ENCODE measurements at regions not wholly inside any gene's neighbourhood (a gene's known extent, or its start where the extent isn't known, plus 50 kb on each side); places are given as distances from the start of the nearest gene placed in this dataset.
A peak's percentile ranks its signal among the peaks of the same experiment; 100 is the strongest.
"Not testable (repeated sequence)": the region's sequence is repeated elsewhere in the genome, so short reads cannot be mapped to it uniquely, and the experiment has no call there.

- no peaks in the 10 kb centered on the region for H3K9me3 Mint-ChIP-seq (ENCODE audit: unreplicated experiment)
- DNase-seq (ENCODE audit: unreplicated experiment), result no peak
- H3K36me3 Mint-ChIP-seq (ENCODE audit: insufficient read depth, unreplicated experiment), result no peaks in the 10 kb centered on the region
- no peaks in the 10 kb centered on the region for H3K27me3 Mint-ChIP-seq (ENCODE audit: insufficient read depth, unreplicated experiment)
- H3K4me3 Mint-ChIP-seq (ENCODE audit: unreplicated experiment), result no peak overlapping the region
- POLR2A ChIA-PET, result interaction anchor here (0.7 kb wide), 1 partner anchor 25 kb away, joined by 4 read pairs; no protein-coding TSS in a partner anchor
- TF ChIP-seq CTCF (IDR thresholded peaks at IDR 0.05; ENCODE audit: unreplicated experiment), result no peak
- no TSS peak for BruUV-seq (replicated peaks)
- intact Hi-C loops (cut with micrococcal nuclease), result no loop called here
- no peak overlapping the region for H3K27ac Mint-ChIP-seq (ENCODE audit: low read depth, unreplicated experiment)
- H3K4me1 Mint-ChIP-seq (ENCODE audit: insufficient read depth, unreplicated experiment), result peaks cover 7% of the 10 kb centered on the region
- CTCF ChIA-PET, result interaction anchor here (5.2 kb wide), 1 partner anchor 45 kb away, joined by 20 read pairs; no protein-coding TSS in a partner anchor
Measured at GRCh38 chr10:63675171-63675570, 154.0 kb downstream of the REEP3 start.

- TF ChIP-seq CTCF (IDR thresholded peaks at IDR 0.05; ENCODE audit: unreplicated experiment), result no peak
- POLR2A ChIA-PET, result interaction anchor here (0.6 to 1.0 kb wide), 2 partner anchors 30 to 108 kb away, joined by 3 read pairs; no protein-coding TSS in a partner anchor
- no peaks in the 10 kb centered on the region for H3K36me3 Mint-ChIP-seq (ENCODE audit: insufficient read depth, unreplicated experiment)
Measured at GRCh38 chr10:63677001-63677400, 155.8 kb downstream of the REEP3 start.

GRCh38 chr10:63680545-63680944 is 159.3 kb downstream of the REEP3 start:
- peaks cover 13% of the 10 kb centered on the region for H3K4me1 Mint-ChIP-seq (ENCODE audit: insufficient read depth, unreplicated experiment)
- intact Hi-C loops (cut with micrococcal nuclease); DNase-seq (ENCODE audit: unreplicated experiment); H3K9me3 Mint-ChIP-seq (ENCODE audit: unreplicated experiment); H3K36me3 Mint-ChIP-seq (ENCODE audit: insufficient read depth, unreplicated experiment); BruUV-seq (replicated peaks); H3K27ac Mint-ChIP-seq (ENCODE audit: low read depth, unreplicated experiment); H3K4me3 Mint-ChIP-seq (ENCODE audit: unreplicated experiment); H3K27me3 Mint-ChIP-seq (ENCODE audit: insufficient read depth, unreplicated experiment): not testable (repeated sequence)
- CTCF ChIA-PET, result interaction anchor here (0.7 kb wide), 2 partner anchors 28 to 1146 kb away, joined by 3 read pairs; no protein-coding TSS in a partner anchor
- POLR2A ChIA-PET, result interaction anchor here (0.6 to 0.9 kb wide), 2 partner anchors 12 to 427 kb away, joined by 3 read pairs; no protein-coding TSS in a partner anchor

More at GRCh38 chr10:63677001-63677400, 155.8 kb downstream of the REEP3 start:
- CTCF ChIA-PET, result no interaction called here
- Mint-ChIP-seq H3K4me1 (ENCODE audit: insufficient read depth, unreplicated experiment) (peaks cover 4% of the 10 kb centered on the region), H3K4me3 (ENCODE audit: unreplicated experiment) (no peak overlapping the region), H3K27ac (ENCODE audit: low read depth, unreplicated experiment) (no peak overlapping the region), H3K9me3 (ENCODE audit: unreplicated experiment) (no peaks in the 10 kb centered on the region), H3K27me3 (ENCODE audit: insufficient read depth, unreplicated experiment) (no peaks in the 10 kb centered on the region)
- no peak for DNase-seq (ENCODE audit: unreplicated experiment)
- no TSS peak for BruUV-seq (replicated peaks)
- intact Hi-C loops (cut with micrococcal nuclease), result no loop called here

GRCh38 chr10:63681993-63682697 is 160.9 kb downstream of the REEP3 start:
- H3K4me3 Mint-ChIP-seq (ENCODE audit: unreplicated experiment), result peak overlapping the region; percentile 62
- no peaks in the 10 kb centered on the region for H3K36me3 Mint-ChIP-seq (ENCODE audit: insufficient read depth, unreplicated experiment)
- BruUV-seq (replicated peaks), result no TSS peak
- no peak for TF ChIP-seq CTCF (IDR thresholded peaks at IDR 0.05; ENCODE audit: unreplicated experiment)
- ChIA-PET CTCF (interaction anchor here (1.1 to 1.9 kb wide), 4 partner anchors 15 to 39 kb away, joined by 3 to 6 read pairs (median 3); no protein-coding TSS in a partner anchor), POLR2A (interaction anchor here (1.1 to 2.8 kb wide), 5 partner anchors 14 to 51 kb away, joined by 3 to 10 read pairs (median 9); no protein-coding TSS in a partner anchor)
- peaks cover 13% of the 10 kb centered on the region for H3K4me1 Mint-ChIP-seq (ENCODE audit: insufficient read depth, unreplicated experiment)
- H3K9me3 Mint-ChIP-seq (ENCODE audit: unreplicated experiment), result no peaks in the 10 kb centered on the region
- H3K27ac Mint-ChIP-seq (ENCODE audit: low read depth, unreplicated experiment), result peak overlapping the region; percentile 91
- intact Hi-C loops (cut with micrococcal nuclease), result no loop called here
- DNase-seq (ENCODE audit: unreplicated experiment), result peak; percentile 88
- H3K27me3 Mint-ChIP-seq (ENCODE audit: insufficient read depth, unreplicated experiment), result no peaks in the 10 kb centered on the region

- H3K9me3 Mint-ChIP-seq (ENCODE audit: unreplicated experiment); BruUV-seq (replicated peaks); H3K27me3 Mint-ChIP-seq (ENCODE audit: insufficient read depth, unreplicated experiment); DNase-seq (ENCODE audit: unreplicated experiment); intact Hi-C loops (cut with micrococcal nuclease); H3K36me3 Mint-ChIP-seq (ENCODE audit: insufficient read depth, unreplicated experiment): not testable (repeated sequence)
- peak overlapping the region; percentile 62 for H3K4me3 Mint-ChIP-seq (ENCODE audit: unreplicated experiment)
- ChIA-PET POLR2A (interaction anchor here (1.1 to 2.8 kb wide), 4 partner anchors 21 to 52 kb away, joined by 4 to 10 read pairs (median 10); no protein-coding TSS in a partner anchor), CTCF (interaction anchor here (1.2 to 1.9 kb wide), 2 partner anchors 16 to 35 kb away, joined by 3 to 6 read pairs; no protein-coding TSS in a partner anchor)
- H3K27ac Mint-ChIP-seq (ENCODE audit: low read depth, unreplicated experiment), result peak overlapping the region; percentile 91
- H3K4me1 Mint-ChIP-seq (ENCODE audit: insufficient read depth, unreplicated experiment), result peaks cover 13% of the 10 kb centered on the region
Measured at GRCh38 chr10:63682698-63683052, 161.5 kb downstream of the REEP3 start.

Measured in MCF 10A (cell line).